GM12878 (cell line): ENCODE measurements at regions not wholly inside any gene's neighbourhood (a gene's known extent, or its start where the extent isn't known, plus 50 kb on each side); places are given as distances from the start of the nearest gene placed in this dataset.

Experiments
- ATAC-seq: fragments of 200-7000 bp; cut with Tn5 transposase; 3 replicates; pipeline ENCODE4 v1.9.1; 2020; ENCODE audit warnings: mild to moderate bottlenecking, moderate library complexity
- BruUV-seq: library from RNA; stranded (reverse); fragments of 400-500 nt; replicated peaks from 2 replicates; lab custom pipeline; 2021; lab: Mats Ljungman, UMichigan
- CTCF ChIA-PET: fragments of 300-600 bp; sonication (Branson Sonifier 250); formaldehyde crosslinking; extraction: SDS; loops from one replicate; lab custom pipeline; 2021; ENCODE audit warnings: inconsistent platforms; lab: Yijun Ruan, JAX
- POLR2A ChIA-PET: fragments of 350-600 bp; formaldehyde crosslinking; extraction: SDS; loops from one replicate; lab custom pipeline; 2021; ENCODE audit warnings: inconsistent platforms; lab: Charles Lee
- RAD21 ChIA-PET: fragments of 300-600 bp; sonication (Branson Sonifier 250); formaldehyde crosslinking; loops from one replicate; lab custom pipeline; 2023; ENCODE audit warnings: antibody characterized with exemption; ENCODE audit not compliant: unreplicated experiment; lab: Charles Lee
- SMC1A ChIA-PET: fragments of 300-600 bp; sonication (Branson Sonifier 250); formaldehyde crosslinking; loops from one replicate; lab custom pipeline; 2023; ENCODE audit not compliant: unreplicated experiment, uncharacterized antibody; lab: Charles Lee
- DNase-seq: peaks from one replicate; pipeline ENCODE4 v3.0.0-alpha.2; 2011; ENCODE audit warnings: low read depth, low spot score
- FAIRE-seq: peaks from 3 replicates; lab custom pipeline; 2011; peaks lifted over from hg19 to GRCh38; lab: Jason Lieb, UNC
- H2AFZ ChIP-seq: 2 replicates; pipeline ENCODE4 v1.6.0; 2011; ENCODE audit warnings: low read depth, low read length, control low read depth; ENCODE audit not compliant: control insufficient read depth
- H3K27ac ChIP-seq: 2 replicates; pipeline ENCODE4 v1.5.1; 2011; ENCODE audit warnings: control low read depth; ENCODE audit not compliant: control insufficient read depth, insufficient read depth
- H3K27me3 ChIP-seq, 2 experiments: replicated peaks in 1 of 2; 2 replicates each; pipeline versions ENCODE4 v1.6.0 to v1.6.1; 2011; ENCODE audit warnings: low read length in 1 of 2; ENCODE audit not compliant: control insufficient read depth in 2 of 2, insufficient read depth in 2 of 2
- H3K36me3 ChIP-seq, 2 experiments: 2 replicates each; pipeline ENCODE4 v1.5.1; 2011; ENCODE audit warnings: low read length in 1 of 2; ENCODE audit not compliant: control insufficient read depth in 2 of 2, insufficient read depth in 2 of 2
- H3K4me1 ChIP-seq: 2 replicates; pipeline ENCODE4 v1.6.1; 2011; ENCODE audit warnings: mild to moderate bottlenecking, low read length, moderate library complexity, mixed read lengths; ENCODE audit not compliant: control insufficient read depth, insufficient read depth
- H3K4me2 ChIP-seq: 2 replicates; pipeline ENCODE4 v1.6.0; 2011; ENCODE audit warnings: control low read depth; ENCODE audit not compliant: control insufficient read depth, insufficient read depth
- H3K4me3 ChIP-seq: fragments of 200-600 bp; sonication (generic); 2 replicates; pipeline ENCODE4 v1.5.1; 2016
- H3K79me2 ChIP-seq: 2 replicates; pipeline ENCODE4 v1.6.0; 2011; ENCODE audit warnings: low read length; ENCODE audit not compliant: control insufficient read depth, insufficient read depth
- H3K9ac ChIP-seq: 2 replicates; pipeline ENCODE4 v1.8.0; 2011; ENCODE audit warnings: low read length, control low read depth, mixed read lengths; ENCODE audit not compliant: control insufficient read depth, insufficient read depth
- H3K9me3 ChIP-seq: replicated peaks from 3 replicates; pipeline ENCODE4 v1.5.1; 2011; ENCODE audit warnings: mild to moderate bottlenecking, low read length; ENCODE audit not compliant: control insufficient read depth, insufficient read depth
- H4K20me1 ChIP-seq: 2 replicates; pipeline ENCODE4 v1.6.0; 2011; ENCODE audit not compliant: control insufficient read depth, insufficient read depth
- CBFB ChIP-seq: IDR thresholded peaks from 2 replicates; pipeline ENCODE4 v1.6.1; 2016; ENCODE audit warnings: antibody characterized with exemption, low read depth
- CUX1 ChIP-seq: IDR thresholded peaks from 2 replicates; pipeline ENCODE4 v1.6.1; 2012; ENCODE audit warnings: improper control_type of control experiment, low read depth, low read length; ENCODE audit not compliant: insufficient replicate concordance
- GATAD2B ChIP-seq: fragments of 450-650 bp; conservative IDR thresholded peaks from 2 replicates; pipeline ENCODE4 v1.6.1; 2017; ENCODE audit warnings: low read depth, mild to moderate bottlenecking, moderate library complexity
- PAX8 ChIP-seq: fragments of 450-650 bp; IDR thresholded peaks from 2 replicates; pipeline ENCODE4 v1.6.1; 2017; ENCODE audit warnings: mild to moderate bottlenecking, moderate library complexity
- ZBTB33 ChIP-seq: fragments of 450-650 bp; IDR thresholded peaks from 2 replicates; pipeline ENCODE4 v1.6.1; 2017; ENCODE audit warnings: mild to moderate bottlenecking
- WGBS: methylation state at CpG from one replicate; pipeline ENCODE4 v1.1.6; 2016; ENCODE audit warnings: low lambda C conversion rate; ENCODE audit not compliant: insufficient replicate concordance, insufficient coverage; ENCODE audit errors: missing lambda C conversion rate; 5-methylcytosine and 5-hydroxymethylcytosine counted together
- in situ Hi-C: fragments of 300-500 bp; cut with MboI; formaldehyde crosslinking; loops from 9 replicates; pipeline ENCODE4 v1.14.3; 2018; ENCODE audit warnings: mixed read lengths
- intact Hi-C: fragments of 100-400 bp; cut with micrococcal nuclease; formaldehyde crosslinking; loops from one replicate; pipeline ENCODE4 v1.14.2; 2022; ENCODE audit not compliant: unreplicated experiment

- no peaks in the 10 kb centered on the region for H3K4me1 ChIP-seq
- H3K9me3 ChIP-seq = no peaks in the 10 kb centered on the region
- H3K27me3 ChIP-seq = peaks cover 0 to 1% of the 10 kb centered on the region in 2 experiments; a peak in 1 of 4 replicates
- no TSS peak for BruUV-seq
- ATAC-seq = no peak
- ChIA-PET POLR2A (no interaction called here), SMC1A (interaction anchor here (0.7 to 1.5 kb wide), 4 partner anchors 12 to 330 kb away, joined by 3 to 4 read pairs (median 3); no protein-coding TSS in a partner anchor), RAD21 (no interaction called here), CTCF (interaction anchor here (0.7 to 1.7 kb wide), 4 partner anchors 144 to 389 kb away, joined by 3 to 7 read pairs (median 3); partner anchors contain the start of gene SESN3)
- H4K20me1 ChIP-seq = no peaks in the 10 kb centered on the region
- H3K27ac ChIP-seq = no peak overlapping the region
- H3K79me2 ChIP-seq = no peaks in the 10 kb centered on the region
- FAIRE-seq = no peak
- TF ChIP-seq ZBTB33 (no peak), GATAD2B (no peak), CBFB (no peak), PAX8 (no peak), CUX1 (no peak)
- no peak overlapping the region for H3K9ac ChIP-seq
- H3K4me2 ChIP-seq = no peak overlapping the region
- intact Hi-C loops = loop anchor here (10.0 kb wide), 1 partner anchor 329 kb away; no protein-coding TSS in a partner anchor
- H2AFZ ChIP-seq = no peak overlapping the region
- no peak for DNase-seq
- H3K4me3 ChIP-seq = no peak overlapping the region
- H3K36me3 ChIP-seq = no peaks in the 10 kb centered on the region
- in situ Hi-C loops = no loop called here
- WGBS = 42% methylated on average over 1 of the region's 1 CpG
These were observed 144.4 kb upstream of the SESN3 start for GRCh38 chr11:95375451-95375850.
